ENCODE measurements at regions not wholly inside any gene's neighbourhood (a gene's known extent, or its start where the extent isn't known, plus 50 kb on each side); places are given as distances from the start of the nearest gene placed in this dataset.
A peak's percentile ranks its signal among the peaks of the same experiment; 100 is the strongest.

- TF ChIP-seq, protein P1, sequence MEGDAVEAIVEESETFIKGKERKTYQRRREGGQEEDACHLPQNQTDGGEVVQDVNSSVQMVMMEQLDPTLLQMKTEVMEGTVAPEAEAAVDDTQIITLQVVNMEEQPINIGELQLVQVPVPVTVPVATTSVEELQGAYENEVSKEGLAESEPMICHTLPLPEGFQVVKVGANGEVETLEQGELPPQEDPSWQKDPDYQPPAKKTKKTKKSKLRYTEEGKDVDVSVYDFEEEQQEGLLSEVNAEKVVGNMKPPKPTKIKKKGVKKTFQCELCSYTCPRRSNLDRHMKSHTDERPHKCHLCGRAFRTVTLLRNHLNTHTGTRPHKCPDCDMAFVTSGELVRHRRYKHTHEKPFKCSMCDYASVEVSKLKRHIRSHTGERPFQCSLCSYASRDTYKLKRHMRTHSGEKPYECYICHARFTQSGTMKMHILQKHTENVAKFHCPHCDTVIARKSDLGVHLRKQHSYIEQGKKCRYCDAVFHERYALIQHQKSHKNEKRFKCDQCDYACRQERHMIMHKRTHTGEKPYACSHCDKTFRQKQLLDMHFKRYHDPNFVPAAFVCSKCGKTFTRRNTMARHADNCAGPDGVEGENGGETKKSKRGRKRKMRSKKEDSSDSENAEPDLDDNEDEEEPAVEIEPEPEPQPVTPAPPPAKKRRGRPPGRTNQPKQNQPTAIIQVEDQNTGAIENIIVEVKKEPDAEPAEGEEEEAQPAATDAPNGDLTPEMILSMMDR (IDR thresholded peaks at IDR 0.05 in 8 of 11, conservative IDR thresholded peaks at IDR 0.05 in 3 of 11) = peak in 2 of 11 experiments; percentile 45
- TF ChIP-seq POLR2AphosphoS5 (IDR thresholded peaks at IDR 0.05) (no peak), POLR2A (IDR thresholded peaks at IDR 0.05) (no peak)
These were observed 400.3 kb upstream of the ADARB2 start for GRCh38 chr10:2137549-2138174.

Data from spleen (tissue), 7 donors.